Panc1 (cell line): ENCODE measurements at regions not wholly inside any gene's neighbourhood (a gene's known extent, or its start where the extent isn't known, plus 50 kb on each side); places are given as distances from the start of the nearest gene placed in this dataset.

Experiments used
- ATAC-seq: fragments of 200-7000 bp; cut with Tn5 transposase; 2 replicates; pipeline ENCODE4 v1.9.1; 2020; ENCODE audit warnings: mild to moderate bottlenecking, moderate library complexity
- BruUV-seq: library from RNA; stranded (reverse); fragments of 400-500 nt; replicated peaks from 2 replicates; lab custom pipeline; 2021; lab: Mats Ljungman, UMichigan
- CTCF ChIA-PET: fragments of 300-600 bp; sonication (Branson Sonifier 250); formaldehyde crosslinking; loops from one replicate; lab custom pipeline; 2022; ENCODE audit warnings: antibody characterized with exemption; lab: Charles Lee
- POLR2A ChIA-PET: fragments of 300-600 bp; sonication (Branson Sonifier 250); formaldehyde crosslinking; loops from one replicate; lab custom pipeline; 2022; ENCODE audit warnings: antibody characterized with exemption; lab: Charles Lee
- DNase-seq: peaks from one replicate; pipeline ENCODE4 v3.0.0-alpha.2; 2010; ENCODE audit warnings: low read depth, low spot score
- H3K27ac ChIP-seq: 2 replicates; pipeline ENCODE4 v1.5.1; 2011; ENCODE audit warnings: mild to moderate bottlenecking, low read length, inconsistent platforms
- H3K27me3 ChIP-seq: fragments of 200-500 bp; sonication (Bioruptor generic); 2 replicates; pipeline ENCODE4 v1.6.0; 2014; ENCODE audit warnings: low read length, inconsistent platforms; ENCODE audit not compliant: control insufficient read depth, insufficient read depth
- H3K36me3 ChIP-seq: fragments of 200-500 bp; sonication (Bioruptor generic); 2 replicates; pipeline ENCODE4 v1.5.1; 2014; ENCODE audit warnings: inconsistent platforms, mild to moderate bottlenecking, low read length, moderate library complexity; ENCODE audit not compliant: control insufficient read depth, insufficient read depth
- H3K4me1 ChIP-seq: 2 replicates; pipeline ENCODE4 v1.5.1; 2011; ENCODE audit warnings: inconsistent platforms, mild to moderate bottlenecking, low read length, moderate library complexity; ENCODE audit not compliant: control insufficient read depth, insufficient read depth
- H3K4me3 ChIP-seq, 2 experiments: 2 replicates each; pipeline ENCODE4 v1.5.1; 2011 to 2012; ENCODE audit warnings: low read depth in 2 of 2, low read length in 2 of 2, mild to moderate bottlenecking in 2 of 2, inconsistent platforms in 1 of 2, moderate library complexity in 1 of 2
- H3K9me3 ChIP-seq: fragments of 200-500 bp; sonication (Bioruptor generic); 2 replicates; pipeline ENCODE4 v1.5.1; 2014; ENCODE audit warnings: low read depth, mild to moderate bottlenecking, inconsistent platforms, low read length, moderate library complexity; ENCODE audit not compliant: control insufficient read depth, insufficient read depth
- POLR2AphosphoS5 ChIP-seq: IDR thresholded peaks from 2 replicates; pipeline ENCODE4 v1.6.1; 2012; ENCODE audit warnings: mild to moderate bottlenecking, low read depth, low read length, moderate library complexity
- SIN3A ChIP-seq: IDR thresholded peaks from 2 replicates; pipeline ENCODE4 v1.6.1; 2012; ENCODE audit warnings: low read depth, mild to moderate bottlenecking, low read length, moderate library complexity, borderline replicate concordance; ENCODE audit not compliant: insufficient read depth
- TCF7L2 ChIP-seq: IDR thresholded peaks from 2 replicates; pipeline ENCODE4 v1.6.1; 2011; ENCODE audit warnings: mild to moderate bottlenecking, low read depth, low read length, inconsistent platforms
- in situ Hi-C: cut with HindIII; loops from 2 replicates; pipeline ENCODE4 v1.10.0; 2016; ENCODE audit warnings: low sequenced_read_pairs, low pct_unique_long_range_greater_than_20kb
- intact Hi-C: fragments of 100-400 bp; cut with micrococcal nuclease; formaldehyde crosslinking; loops from one replicate; pipeline ENCODE4 v1.10.0; 2022; ENCODE audit not compliant: unreplicated experiment
- TF ChIP-seq, protein P1 (sequence below): fragments of 450-650 bp; IDR thresholded peaks from 2 replicates; pipeline ENCODE4 v1.5.1; 2017; ENCODE audit warnings: mild to moderate bottlenecking
- TF ChIP-seq, protein P2 (sequence below), 2 experiments: IDR thresholded peaks; 2 replicates each; pipeline ENCODE4 v1.6.1; 2011 to 2012; ENCODE audit warnings: low read depth in 2 of 2, control low read depth in 1 of 2, low read length in 1 of 2, mild to moderate bottlenecking in 1 of 2, moderate library complexity in 1 of 2; ENCODE audit not compliant: insufficient read depth in 1 of 2

DNA sequence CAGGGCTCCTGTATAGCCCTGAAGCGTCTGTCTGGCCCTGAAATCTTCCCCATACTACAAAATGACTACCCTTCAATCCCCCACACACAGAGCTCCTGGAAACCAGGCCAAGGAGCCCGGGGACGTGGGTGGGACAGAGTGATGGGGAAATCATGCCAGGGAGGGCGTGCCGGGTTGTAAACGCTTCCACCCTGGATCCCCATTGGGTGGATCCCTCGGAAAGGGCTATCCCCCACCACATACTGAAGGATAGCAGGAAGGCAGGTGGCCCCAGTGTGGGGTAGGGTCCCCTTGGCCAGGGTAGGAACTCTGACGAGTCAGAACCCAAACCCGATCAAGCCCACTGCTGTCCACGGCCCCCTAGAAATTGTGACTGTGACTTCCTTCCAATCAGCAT lies 91.7 kb downstream of the INHBB start:
- DNase-seq = no peak
- ChIA-PET POLR2A (no interaction called here), CTCF (interaction anchor here (0.6 kb wide), 1 partner anchor 206 kb away, joined by 4 read pairs; no protein-coding TSS in a partner anchor)
- in situ Hi-C loops = no loop called here
- intact Hi-C loops = loop anchor here (5.0 kb wide), 1 partner anchor 95 kb away; no protein-coding TSS in a partner anchor
- BruUV-seq = no TSS peak
- Histone ChIP-seq H3K36me3 (no peaks in the 10 kb centered on the region), H3K27me3 (no peaks in the 10 kb centered on the region), H3K4me3 (no peak overlapping the region), H3K4me1 (no peaks in the 10 kb centered on the region; the same call in 1 of the 2 replicates), H3K27ac (no peak overlapping the region), H3K9me3 (no peaks in the 10 kb centered on the region)
- TF ChIP-seq, protein P1, sequence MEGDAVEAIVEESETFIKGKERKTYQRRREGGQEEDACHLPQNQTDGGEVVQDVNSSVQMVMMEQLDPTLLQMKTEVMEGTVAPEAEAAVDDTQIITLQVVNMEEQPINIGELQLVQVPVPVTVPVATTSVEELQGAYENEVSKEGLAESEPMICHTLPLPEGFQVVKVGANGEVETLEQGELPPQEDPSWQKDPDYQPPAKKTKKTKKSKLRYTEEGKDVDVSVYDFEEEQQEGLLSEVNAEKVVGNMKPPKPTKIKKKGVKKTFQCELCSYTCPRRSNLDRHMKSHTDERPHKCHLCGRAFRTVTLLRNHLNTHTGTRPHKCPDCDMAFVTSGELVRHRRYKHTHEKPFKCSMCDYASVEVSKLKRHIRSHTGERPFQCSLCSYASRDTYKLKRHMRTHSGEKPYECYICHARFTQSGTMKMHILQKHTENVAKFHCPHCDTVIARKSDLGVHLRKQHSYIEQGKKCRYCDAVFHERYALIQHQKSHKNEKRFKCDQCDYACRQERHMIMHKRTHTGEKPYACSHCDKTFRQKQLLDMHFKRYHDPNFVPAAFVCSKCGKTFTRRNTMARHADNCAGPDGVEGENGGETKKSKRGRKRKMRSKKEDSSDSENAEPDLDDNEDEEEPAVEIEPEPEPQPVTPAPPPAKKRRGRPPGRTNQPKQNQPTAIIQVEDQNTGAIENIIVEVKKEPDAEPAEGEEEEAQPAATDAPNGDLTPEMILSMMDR = no peak
- TF ChIP-seq TCF7L2 (no peak), SIN3A (no peak), POLR2AphosphoS5 (no peak)
- TF ChIP-seq, protein P2, sequence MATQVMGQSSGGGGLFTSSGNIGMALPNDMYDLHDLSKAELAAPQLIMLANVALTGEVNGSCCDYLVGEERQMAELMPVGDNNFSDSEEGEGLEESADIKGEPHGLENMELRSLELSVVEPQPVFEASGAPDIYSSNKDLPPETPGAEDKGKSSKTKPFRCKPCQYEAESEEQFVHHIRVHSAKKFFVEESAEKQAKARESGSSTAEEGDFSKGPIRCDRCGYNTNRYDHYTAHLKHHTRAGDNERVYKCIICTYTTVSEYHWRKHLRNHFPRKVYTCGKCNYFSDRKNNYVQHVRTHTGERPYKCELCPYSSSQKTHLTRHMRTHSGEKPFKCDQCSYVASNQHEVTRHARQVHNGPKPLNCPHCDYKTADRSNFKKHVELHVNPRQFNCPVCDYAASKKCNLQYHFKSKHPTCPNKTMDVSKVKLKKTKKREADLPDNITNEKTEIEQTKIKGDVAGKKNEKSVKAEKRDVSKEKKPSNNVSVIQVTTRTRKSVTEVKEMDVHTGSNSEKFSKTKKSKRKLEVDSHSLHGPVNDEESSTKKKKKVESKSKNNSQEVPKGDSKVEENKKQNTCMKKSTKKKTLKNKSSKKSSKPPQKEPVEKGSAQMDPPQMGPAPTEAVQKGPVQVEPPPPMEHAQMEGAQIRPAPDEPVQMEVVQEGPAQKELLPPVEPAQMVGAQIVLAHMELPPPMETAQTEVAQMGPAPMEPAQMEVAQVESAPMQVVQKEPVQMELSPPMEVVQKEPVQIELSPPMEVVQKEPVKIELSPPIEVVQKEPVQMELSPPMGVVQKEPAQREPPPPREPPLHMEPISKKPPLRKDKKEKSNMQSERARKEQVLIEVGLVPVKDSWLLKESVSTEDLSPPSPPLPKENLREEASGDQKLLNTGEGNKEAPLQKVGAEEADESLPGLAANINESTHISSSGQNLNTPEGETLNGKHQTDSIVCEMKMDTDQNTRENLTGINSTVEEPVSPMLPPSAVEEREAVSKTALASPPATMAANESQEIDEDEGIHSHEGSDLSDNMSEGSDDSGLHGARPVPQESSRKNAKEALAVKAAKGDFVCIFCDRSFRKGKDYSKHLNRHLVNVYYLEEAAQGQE (IDR thresholded peaks at IDR 0.05; ENCODE audit: insufficient read depth in 1 of 2, low read depth in 2 of 2, low read length in 1 of 2) = no peak
- no peak for ATAC-seq

DNA sequence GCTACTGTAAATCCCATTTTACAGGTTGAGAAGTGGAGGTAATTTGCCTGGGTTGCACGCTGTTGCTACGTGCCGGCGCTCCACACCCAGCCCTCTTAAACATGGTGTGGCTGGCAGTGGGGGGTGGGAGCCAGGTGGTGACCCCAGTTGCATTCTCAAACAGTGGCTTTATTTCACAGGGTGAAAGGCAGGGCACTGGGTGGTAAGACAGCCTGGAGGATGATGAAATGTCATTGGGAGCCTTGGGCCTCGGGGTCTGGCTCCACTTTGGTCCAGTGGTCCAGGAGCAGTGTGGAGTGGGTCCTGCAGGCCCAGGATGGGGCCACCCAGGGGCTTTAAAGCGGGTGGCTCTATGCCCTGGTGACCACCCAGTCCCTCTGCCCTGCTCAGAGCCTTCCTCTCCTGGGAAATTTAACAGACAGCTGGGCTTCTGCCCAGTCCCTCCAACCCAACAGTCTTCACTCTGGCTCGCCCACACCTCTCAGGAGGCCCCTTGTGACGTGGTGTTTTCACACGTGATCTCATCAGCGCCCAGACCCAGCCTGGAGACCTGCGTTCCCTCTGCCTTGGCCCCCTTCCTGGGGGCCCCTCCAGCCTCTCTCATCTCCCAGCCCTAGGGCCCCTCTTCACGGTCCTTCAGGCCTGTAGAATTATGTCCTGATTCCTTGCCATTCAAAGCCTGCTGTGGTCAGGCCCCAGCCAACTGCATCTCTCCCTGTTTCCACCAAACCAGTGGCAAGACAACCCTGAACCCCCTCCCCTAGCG lies 92.5 kb downstream of the INHBB start:
- Histone ChIP-seq H3K27me3 (no peaks in the 10 kb centered on the region), H3K9me3 (no peaks in the 10 kb centered on the region), H3K36me3 (no peaks in the 10 kb centered on the region), H3K4me3 (no peak overlapping the region), H3K27ac (no peak overlapping the region), H3K4me1 (no peaks in the 10 kb centered on the region; the same call in 1 of the 2 replicates)
- TF ChIP-seq, protein P2 (IDR thresholded peaks at IDR 0.05; ENCODE audit: insufficient read depth in 1 of 2, low read depth in 2 of 2, low read length in 1 of 2) = no peak
- TF ChIP-seq TCF7L2 (no peak), POLR2AphosphoS5 (no peak), SIN3A (no peak)
- TF ChIP-seq, protein P1 = no peak
- POLR2A ChIA-PET = no interaction called here
- no TSS peak for BruUV-seq
- DNase-seq (no peak), ATAC-seq (no peak)
- intact Hi-C loops (loop anchor here (5.0 kb wide), 1 partner anchor 96 kb away; no protein-coding TSS in a partner anchor), in situ Hi-C loops (no loop called here)
- CTCF ChIA-PET = no interaction called here
